HG03520 (cell line): ENCODE measurements at regions not wholly inside any gene's neighbourhood (a gene's known extent, or its start where the extent isn't known, plus 50 kb on each side); places are given as distances from the start of the nearest gene placed in this dataset.
"Not testable (repeated sequence)": the region's sequence is repeated elsewhere in the genome, so short reads cannot be mapped to it uniquely, and the experiment has no call there.

ENCODE experiments used
- ATAC-seq: cut with Tn5 transposase; IDR thresholded peaks from one replicate; pipeline ENCODE4 v1.9.1; 2021; ENCODE audit warnings: mild to moderate bottlenecking, moderate library complexity; ENCODE audit not compliant: unreplicated experiment

DNA sequence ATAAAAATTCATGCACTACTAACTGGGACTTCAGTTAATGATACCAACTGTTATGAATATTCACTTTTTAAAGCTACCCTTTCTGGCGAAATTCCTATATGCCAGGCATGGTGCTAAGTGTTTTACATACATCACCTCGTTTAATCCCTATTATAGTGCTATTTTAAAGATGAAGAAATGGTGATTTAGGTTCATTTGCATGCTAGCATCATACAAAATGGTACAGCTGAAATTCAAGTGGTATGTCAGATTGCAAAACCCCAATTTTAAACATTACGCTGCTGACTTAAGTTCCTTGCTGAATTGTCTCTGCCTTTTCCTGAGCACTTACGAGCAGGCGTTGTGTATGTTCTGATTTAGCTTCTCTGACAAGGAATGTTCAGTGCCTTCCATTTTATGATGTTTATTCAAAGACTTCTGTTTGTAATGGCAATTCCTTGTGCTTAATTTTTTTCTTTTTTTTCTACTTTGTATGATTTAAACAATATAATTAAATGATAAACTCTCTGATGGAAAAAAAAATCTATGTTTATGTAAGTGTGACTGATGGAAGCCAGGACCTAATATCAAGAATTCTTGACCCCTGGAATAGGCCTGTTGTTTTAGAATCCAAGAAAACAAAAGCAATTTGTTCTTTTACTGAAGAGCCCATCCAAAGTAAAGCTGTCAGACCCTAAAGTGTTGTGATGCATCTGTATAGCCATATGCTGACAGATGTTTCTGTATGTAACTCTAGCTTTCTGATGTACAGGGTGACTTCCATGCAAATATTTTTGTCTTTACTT is 148.1 kb downstream of the PCDH7 start:
- no peak for ATAC-seq

- not testable (repeated sequence) for ATAC-seq
Measured at GRCh38 chr4:30869387-30869786, 149.2 kb downstream of the PCDH7 start.

- no peak for ATAC-seq
Measured at GRCh38 chr4:30870513-30870912, 150.3 kb downstream of the PCDH7 start.

DNA sequence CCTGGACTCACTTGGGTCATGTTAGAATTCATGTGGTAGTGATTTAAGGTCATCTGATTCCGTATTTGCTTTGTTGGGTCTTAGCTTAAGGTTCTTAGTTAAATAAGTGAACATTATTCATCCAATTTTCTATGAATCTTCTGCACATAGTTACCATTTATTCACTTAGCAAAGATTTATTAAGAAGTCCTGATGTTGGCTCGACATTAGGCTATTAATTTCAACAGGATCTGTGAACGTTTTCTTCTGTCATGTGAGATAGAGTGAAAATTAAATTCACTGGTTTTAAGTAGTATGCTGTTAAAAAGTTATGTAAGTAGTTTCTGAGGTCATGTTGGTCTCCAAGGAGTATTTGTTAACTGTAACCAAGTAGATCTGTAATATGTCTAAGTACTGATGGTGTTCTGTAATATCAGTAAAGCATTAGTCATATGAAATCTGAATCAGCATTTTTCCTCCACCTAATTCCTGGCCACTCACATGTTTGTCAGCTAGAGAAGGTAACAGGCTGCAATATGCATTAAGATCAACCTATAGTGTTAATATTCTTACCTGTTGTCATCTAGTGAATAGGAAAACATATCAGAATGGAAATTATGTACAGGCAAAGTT is 155.6 kb downstream of the PCDH7 start:
- ATAC-seq, result no peak

DNA sequence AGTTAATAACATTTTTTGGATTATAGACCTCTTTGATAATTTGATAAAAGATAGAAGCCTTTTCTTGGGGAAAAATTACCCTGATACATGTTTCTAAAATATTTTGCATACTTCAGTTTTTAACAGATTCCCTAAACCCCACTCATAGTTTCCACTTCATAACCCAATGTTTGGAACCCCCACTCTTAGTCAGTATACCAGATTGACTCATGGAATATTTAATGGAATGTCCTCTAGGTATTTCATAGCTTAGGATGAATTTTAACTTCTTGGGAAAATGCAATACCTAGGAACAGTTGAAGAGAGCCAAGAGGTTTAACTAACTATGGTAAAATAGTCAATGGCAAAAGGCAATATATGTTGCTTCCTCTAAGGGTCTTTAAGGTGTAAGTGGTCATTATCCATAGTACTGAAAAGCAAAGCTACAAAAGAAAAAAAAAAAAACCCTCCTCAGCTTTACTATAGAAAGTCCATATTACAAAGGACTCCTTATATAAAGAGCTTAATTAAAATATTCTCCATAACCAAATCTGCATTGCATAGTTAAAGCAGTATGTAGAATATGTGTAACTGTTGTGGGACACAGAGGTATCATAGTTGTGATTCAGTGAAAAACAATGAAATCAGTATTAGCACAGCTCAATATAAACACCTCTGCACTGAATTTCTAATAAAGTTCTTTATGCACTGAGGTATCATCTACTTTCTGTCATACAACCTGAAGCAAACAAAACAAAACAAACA is 159.9 kb downstream of the PCDH7 start:
- no peak for ATAC-seq

- no peak for ATAC-seq
Measured at GRCh38 chr4:30881985-30882384, 161.8 kb downstream of the PCDH7 start.

- no peak for ATAC-seq
Measured at GRCh38 chr4:30882443-30882842, 162.3 kb downstream of the PCDH7 start.

- ATAC-seq, result no peak
Measured at GRCh38 chr4:30882995-30883675, 163.0 kb downstream of the PCDH7 start.

GRCh38 chr4:30901461-30902451 is 181.6 kb downstream of the PCDH7 start:
- ATAC-seq, result no peak

DNA sequence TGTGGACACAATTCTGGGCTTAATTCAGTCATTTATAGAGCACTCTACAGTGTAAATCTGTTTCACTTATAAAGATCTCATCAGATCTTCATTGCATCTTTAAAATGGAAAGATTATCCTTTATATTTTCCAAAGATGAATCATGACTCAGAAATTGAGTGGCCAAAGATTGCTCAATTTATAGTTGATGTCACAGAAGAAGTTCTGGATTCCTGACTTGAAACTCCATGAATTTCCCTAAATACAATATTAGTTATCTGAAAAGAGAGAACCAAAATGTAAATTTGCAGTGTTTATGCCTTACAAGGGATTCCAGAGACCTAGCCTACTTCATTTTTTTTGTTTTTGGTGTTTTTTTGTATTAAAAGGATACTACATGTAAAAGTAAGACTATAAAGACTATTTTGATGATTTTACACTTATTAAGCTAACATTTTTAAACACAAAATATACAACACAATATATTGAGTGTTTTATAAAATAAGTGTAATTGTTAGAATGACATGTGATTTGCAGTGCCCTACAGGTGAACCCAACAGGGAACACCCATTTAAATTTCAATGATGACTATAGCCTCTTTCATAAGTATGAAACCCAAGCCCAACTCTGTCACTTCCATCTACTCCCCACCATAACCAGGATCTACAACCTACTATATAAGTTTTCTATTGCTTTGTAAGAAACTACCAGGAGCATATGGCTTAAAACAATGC is 183.5 kb downstream of the PCDH7 start:
- ATAC-seq, result no peak

- no peak for ATAC-seq
Measured at GRCh38 chr4:30904215-30904555, 184.0 kb downstream of the PCDH7 start.

- ATAC-seq, result no peak
Measured at GRCh38 chr4:30904588-30904987, 184.4 kb downstream of the PCDH7 start.

DNA sequence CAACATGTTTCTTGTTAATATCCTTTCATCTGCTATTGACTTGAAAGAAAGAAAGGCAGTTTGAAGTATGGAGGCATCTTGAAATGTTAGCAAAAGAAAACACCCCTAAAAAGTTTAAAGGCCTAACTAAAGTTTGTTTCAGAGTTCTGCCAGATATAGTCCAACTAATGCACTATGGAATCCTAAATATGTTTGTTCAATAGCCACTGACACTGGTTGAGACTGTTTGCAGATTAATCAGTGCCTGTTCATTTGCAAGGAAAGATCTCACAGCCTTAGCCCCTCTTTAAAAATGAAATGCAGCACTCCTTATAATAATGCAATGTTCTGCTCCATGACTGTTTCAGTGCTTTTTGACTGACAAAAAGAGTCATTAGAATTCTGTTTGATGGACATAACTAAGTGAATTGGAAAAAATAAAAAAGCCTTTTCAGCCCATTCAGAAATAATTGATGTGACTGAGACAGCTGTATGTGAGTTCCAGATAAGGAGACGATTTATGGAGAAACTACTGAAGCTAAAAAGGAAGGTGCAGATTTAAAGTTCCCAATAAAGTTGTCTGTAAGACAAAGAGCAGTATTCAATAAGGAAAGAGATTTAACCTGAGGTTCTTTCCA is 192.0 kb downstream of the PCDH7 start:
- ATAC-seq, result no peak

DNA sequence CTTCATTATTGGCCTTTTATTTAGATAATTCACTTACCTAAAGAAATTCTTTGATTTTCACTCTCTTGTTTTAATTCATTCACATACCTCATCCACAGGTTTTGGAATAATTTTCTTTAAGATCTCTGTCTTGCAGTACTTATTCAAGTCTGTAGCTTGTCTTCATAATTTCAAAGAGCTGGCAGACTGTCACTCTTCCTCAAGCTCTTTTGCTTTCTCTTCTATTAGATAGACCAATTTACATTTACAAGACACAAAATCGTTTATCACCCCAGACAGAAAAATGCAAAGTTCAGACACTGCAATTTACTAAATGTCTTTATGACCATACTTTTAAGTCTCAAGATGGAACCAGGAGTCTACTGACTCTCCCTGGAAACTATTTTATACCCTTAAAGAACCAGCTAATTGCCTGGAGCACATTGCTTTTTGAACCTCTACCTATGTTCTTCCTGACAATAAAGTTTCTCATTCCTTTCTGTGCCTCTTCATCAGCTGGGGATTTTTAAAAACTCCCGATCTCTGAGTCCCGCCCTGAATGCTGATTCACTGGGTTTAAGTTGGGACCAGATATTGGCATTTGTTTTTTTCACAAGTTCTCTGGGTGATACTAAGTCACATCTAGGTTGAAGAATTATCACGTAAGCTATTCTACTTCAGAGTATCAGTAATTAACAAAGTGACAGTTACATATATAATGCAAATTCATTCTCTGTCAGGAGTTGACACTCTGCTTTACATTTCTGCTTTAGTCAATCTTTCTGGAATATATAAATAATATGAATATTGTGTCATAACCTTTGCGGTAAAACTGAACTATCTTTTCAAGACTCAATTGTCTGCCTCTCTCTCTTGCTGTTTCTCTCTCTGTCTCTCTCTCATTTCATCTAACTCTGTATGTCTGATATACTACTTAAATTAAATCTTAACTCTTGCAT is 196.4 kb downstream of the PCDH7 start:
- ATAC-seq, result no peak

DNA sequence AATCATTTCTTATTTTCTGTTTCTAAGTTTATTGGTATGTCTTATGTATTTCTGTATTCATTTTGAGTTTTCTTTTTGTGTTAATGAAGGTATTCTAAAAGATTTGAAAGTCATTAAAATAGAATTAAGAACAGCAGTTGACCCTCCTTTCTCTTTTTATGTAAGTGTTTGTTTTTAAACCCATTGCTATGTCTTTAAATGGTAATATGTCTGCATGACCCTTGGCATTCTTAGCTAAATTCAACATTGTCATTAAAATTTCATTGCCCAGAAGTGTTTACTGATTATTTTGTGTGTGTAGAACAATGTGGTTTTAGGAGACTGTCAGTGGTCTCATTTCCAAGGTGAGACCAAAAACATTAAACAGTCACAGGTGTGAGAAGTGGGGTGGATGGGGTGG is 197.8 kb downstream of the PCDH7 start:
- no peak for ATAC-seq

- no peak for ATAC-seq
Measured at GRCh38 chr4:30919458-30919857, 199.3 kb downstream of the PCDH7 start.

- no peak for ATAC-seq
Measured at GRCh38 chr4:30920043-30920442, 199.9 kb downstream of the PCDH7 start.

DNA sequence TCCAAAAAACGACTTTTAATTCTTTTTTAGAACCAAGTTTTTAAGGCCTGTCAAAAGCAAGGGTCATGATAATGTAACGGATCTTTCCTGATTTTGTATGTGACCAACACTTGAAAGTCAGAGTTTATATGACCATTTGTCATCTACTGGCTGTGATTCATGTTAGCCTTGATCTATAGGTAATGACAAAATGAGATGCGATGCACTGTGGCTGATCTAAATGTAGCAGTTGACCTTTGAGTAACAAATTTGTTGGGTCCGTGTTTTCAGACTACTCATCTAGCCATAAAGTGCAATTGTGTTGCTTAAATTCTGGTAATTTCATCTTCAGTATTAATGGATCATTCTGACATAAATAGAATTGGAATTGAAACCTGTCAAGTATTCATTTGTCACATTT is 202.5 kb downstream of the PCDH7 start:
- ATAC-seq, result no peak
